Middle frontal gyrus (tissue), 1 donor: ENCODE measurements at regions not wholly inside any gene's neighbourhood (a gene's known extent, or its start where the extent isn't known, plus 50 kb on each side); places are given as distances from the start of the nearest gene placed in this dataset.
"Not testable (repeated sequence)": the region's sequence is repeated elsewhere in the genome, so short reads cannot be mapped to it uniquely, and the experiment has no call there.

Source experiments
- DNase-seq: peaks from one replicate; pipeline ENCODE4 v3.0.0-alpha.2; 2015; ENCODE audit warnings: low spot score; ENCODE audit errors: extremely low spot score

GRCh38 chr1:79507770-79508169 lies 501.2 kb upstream of the ADGRL4 start:
- no peak for DNase-seq

- DNase-seq, result no peak
Observed at GRCh38 chr1:79501153-79501552, 494.6 kb upstream of the ADGRL4 start.

GRCh38 chr1:79499541-79499940 lies 493.0 kb upstream of the ADGRL4 start:
- no peak for DNase-seq

- DNase-seq, result no peak
Observed at GRCh38 chr1:79497193-79497773, 490.8 kb upstream of the ADGRL4 start.

GRCh38 chr1:79496129-79496528 lies 489.6 kb upstream of the ADGRL4 start:
- DNase-seq, result no peak

GRCh38 chr1:79493702-79494101 lies 487.2 kb upstream of the ADGRL4 start:
- not testable (repeated sequence) for DNase-seq

- DNase-seq, result not testable (repeated sequence)
Observed at GRCh38 chr1:79488572-79489121, 482.1 kb upstream of the ADGRL4 start.

- DNase-seq, result no peak
Observed at GRCh38 chr1:79478728-79479373, 472.3 kb upstream of the ADGRL4 start.

GRCh38 chr1:79478160-79478559 lies 471.6 kb upstream of the ADGRL4 start:
- DNase-seq, result no peak

- no peak for DNase-seq
Observed at GRCh38 chr1:79472067-79472656, 465.6 kb upstream of the ADGRL4 start.

- DNase-seq, result no peak
Observed at GRCh38 chr1:79469139-79469538, 462.6 kb upstream of the ADGRL4 start.

GRCh38 chr1:79460773-79461436 lies 454.4 kb upstream of the ADGRL4 start:
- no peak for DNase-seq

GRCh38 chr1:79457562-79458224 lies 451.2 kb upstream of the ADGRL4 start:
- no peak for DNase-seq

GRCh38 chr1:79448426-79448825 lies 441.9 kb upstream of the ADGRL4 start:
- DNase-seq, result no peak

GRCh38 chr1:79441238-79441637 lies 434.7 kb upstream of the ADGRL4 start:
- DNase-seq, result no peak

- DNase-seq, result no peak
Observed at GRCh38 chr1:79437540-79437939, 431.0 kb upstream of the ADGRL4 start.

GRCh38 chr1:79431340-79431739 lies 424.8 kb upstream of the ADGRL4 start:
- no peak for DNase-seq

- no peak for DNase-seq
Observed at GRCh38 chr1:79430437-79430836, 423.9 kb upstream of the ADGRL4 start.

- DNase-seq, result no peak
Observed at GRCh38 chr1:79422726-79423125, 416.2 kb upstream of the ADGRL4 start.

GRCh38 chr1:79398501-79398900 lies 392.0 kb upstream of the ADGRL4 start:
- no peak for DNase-seq

GRCh38 chr1:79396901-79397300 lies 390.4 kb upstream of the ADGRL4 start:
- no peak for DNase-seq
